NB4 (cell line): ENCODE measurements at regions not wholly inside any gene's neighbourhood (a gene's known extent, or its start where the extent isn't known, plus 50 kb on each side); places are given as distances from the start of the nearest gene placed in this dataset.

Experiments
- POLR2A ChIP-seq: IDR thresholded peaks from 2 replicates; pipeline ENCODE4 v1.6.1; 2011; ENCODE audit warnings: mild to moderate bottlenecking; ENCODE audit not compliant: insufficient read length; ENCODE audit errors: extremely low read depth
- TF ChIP-seq, protein P1 (sequence below): IDR thresholded peaks from one replicate; pipeline ENCODE4 v1.5.1; 2012; ENCODE audit warnings: low read depth, low read length
- TF ChIP-seq, protein P2 (sequence below): IDR thresholded peaks from 2 replicates; pipeline ENCODE4 v1.6.1; 2011; ENCODE audit warnings: low read depth, low read length

DNA sequence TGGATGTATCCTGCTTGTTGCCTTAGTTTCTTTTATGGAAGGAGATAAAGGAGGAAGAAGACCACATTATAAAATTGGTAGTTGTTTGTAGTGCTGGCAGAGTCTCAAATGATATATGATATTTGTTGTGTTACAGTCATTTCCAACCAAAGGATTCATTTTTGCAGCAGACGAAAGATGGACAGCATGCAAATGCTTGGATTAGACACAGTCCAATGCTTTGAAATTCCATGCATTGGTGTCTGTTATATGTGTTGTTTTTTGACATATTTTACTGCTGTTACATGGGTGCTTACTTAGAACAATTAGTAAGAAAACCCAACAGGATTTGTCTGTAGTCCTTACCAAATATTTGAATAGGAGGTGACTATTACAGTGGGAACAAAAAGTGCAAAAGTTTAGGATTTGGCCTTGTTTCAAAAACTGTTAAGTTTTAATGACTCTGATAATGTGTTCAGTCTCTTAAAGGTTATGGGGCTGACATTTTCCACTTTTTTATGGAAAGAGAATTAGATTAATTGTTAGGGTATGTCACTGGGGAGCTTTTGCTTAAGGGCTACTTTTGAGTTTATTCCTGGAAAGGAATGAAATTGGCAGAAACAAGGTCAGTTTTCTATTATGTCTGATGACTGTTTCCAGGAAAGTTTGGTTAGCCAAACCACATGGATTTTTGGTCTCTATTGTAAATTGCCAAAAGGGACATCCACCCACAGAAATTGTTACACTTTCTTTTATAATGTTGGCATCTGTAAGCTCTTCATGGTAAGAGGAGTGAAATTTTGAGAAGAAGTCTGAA, 229.4 kb upstream of the MMADHC start:
- TF ChIP-seq, protein P1, sequence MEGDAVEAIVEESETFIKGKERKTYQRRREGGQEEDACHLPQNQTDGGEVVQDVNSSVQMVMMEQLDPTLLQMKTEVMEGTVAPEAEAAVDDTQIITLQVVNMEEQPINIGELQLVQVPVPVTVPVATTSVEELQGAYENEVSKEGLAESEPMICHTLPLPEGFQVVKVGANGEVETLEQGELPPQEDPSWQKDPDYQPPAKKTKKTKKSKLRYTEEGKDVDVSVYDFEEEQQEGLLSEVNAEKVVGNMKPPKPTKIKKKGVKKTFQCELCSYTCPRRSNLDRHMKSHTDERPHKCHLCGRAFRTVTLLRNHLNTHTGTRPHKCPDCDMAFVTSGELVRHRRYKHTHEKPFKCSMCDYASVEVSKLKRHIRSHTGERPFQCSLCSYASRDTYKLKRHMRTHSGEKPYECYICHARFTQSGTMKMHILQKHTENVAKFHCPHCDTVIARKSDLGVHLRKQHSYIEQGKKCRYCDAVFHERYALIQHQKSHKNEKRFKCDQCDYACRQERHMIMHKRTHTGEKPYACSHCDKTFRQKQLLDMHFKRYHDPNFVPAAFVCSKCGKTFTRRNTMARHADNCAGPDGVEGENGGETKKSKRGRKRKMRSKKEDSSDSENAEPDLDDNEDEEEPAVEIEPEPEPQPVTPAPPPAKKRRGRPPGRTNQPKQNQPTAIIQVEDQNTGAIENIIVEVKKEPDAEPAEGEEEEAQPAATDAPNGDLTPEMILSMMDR, result no peak
- TF ChIP-seq, protein P2, sequence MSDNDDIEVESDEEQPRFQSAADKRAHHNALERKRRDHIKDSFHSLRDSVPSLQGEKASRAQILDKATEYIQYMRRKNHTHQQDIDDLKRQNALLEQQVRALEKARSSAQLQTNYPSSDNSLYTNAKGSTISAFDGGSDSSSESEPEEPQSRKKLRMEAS, result no peak
- no peak for TF ChIP-seq POLR2A
